Tibial nerve (tissue), 4 donors: ENCODE measurements at regions not wholly inside any gene's neighbourhood (a gene's known extent, or its start where the extent isn't known, plus 50 kb on each side); places are given as distances from the start of the nearest gene placed in this dataset.

Experiments
- EP300 ChIP-seq, 2 donors: sonication (generic); formaldehyde crosslinking; IDR thresholded peaks; one replicate each; pipeline ENCODE4 v1.6.1; 2017; ENCODE audit warnings: antibody characterized with exemption in 2 of 2, mild to moderate bottlenecking in 1 of 2
- TF ChIP-seq, protein P1 (sequence below), 5 experiments: fragments of 200-600 bp in 3 of 5; fragments of 450-650 bp in 2 of 5; sonication (generic) in 3 of 5; IDR thresholded peaks; one replicate each; pipeline ENCODE4 v1.5.1; 2016 to 2019; ENCODE audit warnings: antibody characterized with exemption in 5 of 5, mild to moderate bottlenecking in 3 of 5, moderate library complexity in 2 of 5

DNA sequence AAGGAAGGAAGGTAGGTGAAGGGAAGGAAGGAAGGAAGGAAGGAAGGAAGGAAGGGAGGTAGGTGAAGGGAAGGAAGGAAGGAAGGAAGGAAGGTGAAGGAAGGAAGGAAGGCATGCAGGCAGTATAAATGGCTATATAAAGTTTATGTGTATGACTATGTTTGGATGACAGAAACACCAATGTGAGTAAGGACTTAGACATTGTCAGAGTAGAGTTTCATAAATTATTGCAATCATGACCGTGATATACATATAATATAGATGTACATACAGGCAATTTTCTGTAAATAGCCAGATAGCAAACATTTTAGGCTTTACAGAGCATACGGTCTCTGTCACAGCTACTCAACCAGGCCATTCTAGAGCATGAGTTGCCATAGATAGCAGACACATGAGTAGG lies 133.8 kb upstream of the AKR1E2 start:
- TF ChIP-seq, protein P1, sequence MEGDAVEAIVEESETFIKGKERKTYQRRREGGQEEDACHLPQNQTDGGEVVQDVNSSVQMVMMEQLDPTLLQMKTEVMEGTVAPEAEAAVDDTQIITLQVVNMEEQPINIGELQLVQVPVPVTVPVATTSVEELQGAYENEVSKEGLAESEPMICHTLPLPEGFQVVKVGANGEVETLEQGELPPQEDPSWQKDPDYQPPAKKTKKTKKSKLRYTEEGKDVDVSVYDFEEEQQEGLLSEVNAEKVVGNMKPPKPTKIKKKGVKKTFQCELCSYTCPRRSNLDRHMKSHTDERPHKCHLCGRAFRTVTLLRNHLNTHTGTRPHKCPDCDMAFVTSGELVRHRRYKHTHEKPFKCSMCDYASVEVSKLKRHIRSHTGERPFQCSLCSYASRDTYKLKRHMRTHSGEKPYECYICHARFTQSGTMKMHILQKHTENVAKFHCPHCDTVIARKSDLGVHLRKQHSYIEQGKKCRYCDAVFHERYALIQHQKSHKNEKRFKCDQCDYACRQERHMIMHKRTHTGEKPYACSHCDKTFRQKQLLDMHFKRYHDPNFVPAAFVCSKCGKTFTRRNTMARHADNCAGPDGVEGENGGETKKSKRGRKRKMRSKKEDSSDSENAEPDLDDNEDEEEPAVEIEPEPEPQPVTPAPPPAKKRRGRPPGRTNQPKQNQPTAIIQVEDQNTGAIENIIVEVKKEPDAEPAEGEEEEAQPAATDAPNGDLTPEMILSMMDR (IDR thresholded peaks at IDR 0.05): no peak
- no peak for TF ChIP-seq EP300 (IDR thresholded peaks at IDR 0.05)
